ENCODE measurements at regions not wholly inside any gene's neighbourhood (a gene's known extent, or its start where the extent isn't known, plus 50 kb on each side); places are given as distances from the start of the nearest gene placed in this dataset.
"Not testable (repeated sequence)": the region's sequence is repeated elsewhere in the genome, so short reads cannot be mapped to it uniquely, and the experiment has no call there.

- H3K4me3 ChIP-seq (ENCODE audit: low read length): no peak overlapping the region
- no peak for TF ChIP-seq ZNF274 (IDR thresholded peaks at IDR 0.05; ENCODE audit: low read depth, low read length)
These were observed 2017.7 kb upstream of the CDH6 start for GRCh38 chr5:29175774-29176173.

- no peak for TF ChIP-seq ZNF274 (IDR thresholded peaks at IDR 0.05; ENCODE audit: low read depth, low read length)
- H3K4me3 ChIP-seq (ENCODE audit: low read length): no peak overlapping the region
These were observed 2022.9 kb upstream of the CDH6 start for GRCh38 chr5:29170599-29170998.

GRCh38 chr5:29169886-29170285 lies 2023.6 kb upstream of the CDH6 start:
- H3K4me3 ChIP-seq (ENCODE audit: low read length): no peak overlapping the region
- TF ChIP-seq ZNF274 (IDR thresholded peaks at IDR 0.05; ENCODE audit: low read depth, low read length): no peak

- no peak for TF ChIP-seq ZNF274 (IDR thresholded peaks at IDR 0.05; ENCODE audit: low read depth, low read length)
These were observed 2031.2 kb upstream of the CDH6 start for GRCh38 chr5:29162297-29162696.

GRCh38 chr5:29161399-29162291 lies 2031.8 kb upstream of the CDH6 start:
- H3K4me3 ChIP-seq (ENCODE audit: low read length): no peak overlapping the region
- TF ChIP-seq ZNF274 (IDR thresholded peaks at IDR 0.05; ENCODE audit: low read depth, low read length): no peak

More at GRCh38 chr5:29162297-29162696, 2031.2 kb upstream of the CDH6 start:
- no peak overlapping the region for H3K4me3 ChIP-seq (ENCODE audit: low read length)

GRCh38 chr5:29157975-29158374 lies 2035.5 kb upstream of the CDH6 start:
- TF ChIP-seq ZNF274 (IDR thresholded peaks at IDR 0.05; ENCODE audit: low read depth, low read length): no peak
- H3K4me3 ChIP-seq (ENCODE audit: low read length): no peak overlapping the region

DNA sequence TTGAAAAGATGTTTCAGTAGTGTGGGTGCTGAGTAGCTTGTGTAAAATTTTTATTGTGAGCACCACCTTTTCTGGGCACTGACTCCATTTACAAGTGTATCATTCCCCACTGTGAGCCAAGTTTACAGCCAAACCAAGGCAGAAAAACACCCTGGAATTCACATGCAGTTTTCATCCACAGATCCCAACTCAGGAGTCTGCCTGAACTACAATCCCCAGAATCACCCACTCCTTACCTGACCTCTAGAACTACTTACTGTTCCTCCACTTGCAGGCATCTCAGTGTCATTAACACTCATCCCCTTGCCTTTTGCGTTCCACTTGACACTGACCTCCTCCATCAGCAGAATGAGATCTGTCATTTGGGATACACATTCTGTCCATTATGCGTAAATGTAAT lies 2042.6 kb upstream of the CDH6 start:
- no peak for TF ChIP-seq ZNF274 (IDR thresholded peaks at IDR 0.05; ENCODE audit: low read depth, low read length)

DNA sequence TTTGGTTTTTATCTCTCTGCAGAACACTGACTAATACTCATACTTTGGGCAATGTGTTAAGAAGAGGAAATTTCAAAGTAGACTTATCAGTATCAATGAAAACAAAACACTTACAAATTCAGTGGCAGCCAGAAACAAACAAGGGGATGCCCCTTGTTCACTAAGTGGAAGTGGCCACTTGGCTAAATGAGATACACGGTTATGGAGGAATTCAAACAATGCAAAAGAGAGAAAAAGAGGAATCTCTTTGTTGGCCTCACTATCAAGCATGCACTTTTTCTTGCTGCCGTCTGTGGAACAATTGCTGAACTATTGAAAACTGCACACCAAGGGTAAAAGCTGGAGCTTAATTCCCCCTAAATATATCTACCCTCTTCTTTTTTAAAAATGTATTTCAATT lies 2044.9 kb upstream of the CDH6 start:
- TF ChIP-seq ZNF274 (IDR thresholded peaks at IDR 0.05; ENCODE audit: low read depth, low read length): no peak
- no peak overlapping the region for H3K4me3 ChIP-seq (ENCODE audit: low read length)

More for the DNA sequence above, 2042.6 kb upstream of the CDH6 start:
- no peak overlapping the region for H3K4me3 ChIP-seq (ENCODE audit: low read length)

GRCh38 chr5:29148073-29148472 lies 2045.4 kb upstream of the CDH6 start:
- TF ChIP-seq ZNF274 (IDR thresholded peaks at IDR 0.05; ENCODE audit: low read depth, low read length): no peak
- H3K4me3 ChIP-seq (ENCODE audit: low read length): no peak overlapping the region

GRCh38 chr5:29143266-29143665 lies 2050.2 kb upstream of the CDH6 start:
- TF ChIP-seq ZNF274 (IDR thresholded peaks at IDR 0.05; ENCODE audit: low read depth, low read length): no peak
- H3K4me3 ChIP-seq (ENCODE audit: low read length): no peak overlapping the region

GRCh38 chr5:29134418-29134817 lies 2059.1 kb upstream of the CDH6 start:
- no peak overlapping the region for H3K4me3 ChIP-seq (ENCODE audit: low read length)
- no peak for TF ChIP-seq ZNF274 (IDR thresholded peaks at IDR 0.05; ENCODE audit: low read depth, low read length)

DNA sequence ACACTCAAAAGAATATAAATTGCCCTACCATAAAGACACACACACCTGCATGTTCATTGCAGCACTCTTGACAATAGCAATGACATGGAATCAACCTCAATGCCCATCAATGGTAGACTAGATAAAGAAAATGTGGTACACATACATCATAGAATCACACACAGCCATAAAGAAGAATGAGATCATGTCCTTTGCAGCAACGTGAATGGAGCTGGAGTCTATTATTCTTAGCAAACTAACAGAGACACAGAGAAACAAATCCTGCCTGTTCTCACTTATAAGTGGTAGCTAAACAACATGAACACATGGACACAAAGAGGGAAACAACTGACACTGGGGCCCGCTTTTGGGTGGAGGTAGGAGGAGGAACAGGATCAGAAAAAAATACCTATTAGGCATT lies 2062.2 kb upstream of the CDH6 start:
- TF ChIP-seq ZNF274 (IDR thresholded peaks at IDR 0.05; ENCODE audit: low read depth, low read length): no peak

GRCh38 chr5:29130786-29131185 lies 2062.7 kb upstream of the CDH6 start:
- no peak overlapping the region for H3K4me3 ChIP-seq (ENCODE audit: low read length)
- no peak for TF ChIP-seq ZNF274 (IDR thresholded peaks at IDR 0.05; ENCODE audit: low read depth, low read length)

More for the DNA sequence above, 2062.2 kb upstream of the CDH6 start:
- no peak overlapping the region for H3K4me3 ChIP-seq (ENCODE audit: low read length)

GRCh38 chr5:29127524-29128156 lies 2065.8 kb upstream of the CDH6 start:
- H3K4me3 ChIP-seq (ENCODE audit: low read length): not testable (repeated sequence)

DNA sequence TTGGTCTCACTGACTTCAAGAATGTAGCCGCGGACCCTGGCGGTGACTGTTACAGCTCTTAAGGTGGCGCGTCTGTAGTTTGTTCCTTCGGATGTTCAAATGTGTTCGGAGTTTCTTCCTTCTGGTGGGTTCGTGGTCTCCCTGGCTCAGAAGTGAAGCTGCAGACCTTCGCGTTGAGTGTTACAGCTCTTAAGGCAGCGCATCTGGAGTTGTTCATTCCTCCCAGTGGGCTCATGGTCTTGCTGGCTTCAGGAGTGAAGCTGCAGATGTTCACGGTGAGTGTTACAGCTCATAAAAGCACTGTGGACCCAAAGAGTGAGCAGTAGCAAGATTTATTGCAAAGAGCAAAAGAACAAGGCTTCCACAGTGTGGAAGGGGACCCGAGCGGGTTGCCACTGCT lies 2067.0 kb upstream of the CDH6 start:
- H3K4me3 ChIP-seq (ENCODE audit: low read length): not testable (repeated sequence)
